Left lobe of liver (tissue), 2 donors: ENCODE measurements at regions not wholly inside any gene's neighbourhood (a gene's known extent, or its start where the extent isn't known, plus 50 kb on each side); places are given as distances from the start of the nearest gene placed in this dataset.
"Not testable (repeated sequence)": the region's sequence is repeated elsewhere in the genome, so short reads cannot be mapped to it uniquely, and the experiment has no call there.

Experiments used
- ATAC-seq: fragments of 200-7000 bp; cut with Tn5 transposase; one replicate; pipeline ENCODE4 v1.9.1; 2020; ENCODE audit warnings: mild to moderate bottlenecking, moderate library complexity
- DNase-seq: peaks from one replicate; pipeline ENCODE4 v3.0.0-alpha.2; 2020; ENCODE audit warnings: low spot score
- donor health status: DM: no; HTN: no; CAD: no; lungs with moderate emphysema.
- donor health status: DM: no; HTN: yes; CAD: no.

DNA sequence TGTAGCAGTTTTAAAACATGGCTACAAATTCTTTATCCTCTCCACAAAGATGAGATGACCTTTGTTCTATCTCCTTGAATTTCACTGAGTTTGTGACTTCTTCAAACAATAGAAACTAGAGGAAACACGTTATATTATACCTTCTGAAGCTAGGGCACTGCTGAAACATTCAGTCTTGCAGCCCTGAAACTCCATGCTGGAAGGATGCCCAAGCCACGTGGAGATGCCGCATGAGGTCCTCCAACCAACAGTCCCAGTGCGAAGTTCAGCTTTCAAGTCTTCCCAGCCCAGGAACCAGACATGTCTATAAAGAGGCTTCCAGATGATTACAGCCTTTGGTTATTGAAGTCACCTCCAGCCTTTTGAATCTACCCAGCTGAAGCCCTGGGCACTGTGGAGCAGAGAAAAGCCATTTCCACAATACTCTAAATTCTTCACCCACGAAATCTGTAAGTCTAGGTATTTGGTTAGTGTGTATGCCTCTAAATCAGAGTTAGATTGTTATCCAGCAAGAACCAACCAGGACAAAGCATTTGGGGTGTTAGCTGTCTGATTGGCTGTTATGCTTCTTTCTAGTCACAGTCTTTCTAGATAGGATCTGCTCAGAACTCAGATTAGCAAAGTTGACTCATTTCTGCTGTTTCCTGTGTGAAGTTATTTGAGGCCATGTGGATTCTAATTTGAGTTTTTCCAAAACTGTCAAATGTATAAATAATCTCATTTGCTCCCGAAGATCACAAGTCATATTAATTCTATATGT is 186.5 kb upstream of the TMEM72 start:
- ATAC-seq: no peak
- DNase-seq: no peak

- no peak for ATAC-seq
- DNase-seq: no peak
Observed at GRCh38 chr10:44725404-44725803, 185.7 kb upstream of the TMEM72 start.

- ATAC-seq (no peak), DNase-seq (no peak)
Observed at GRCh38 chr10:44731283-44731682, 179.9 kb upstream of the TMEM72 start.

GRCh38 chr10:44733501-44734488 is 177.3 kb upstream of the TMEM72 start:
- ATAC-seq (no peak), DNase-seq (no peak)

DNA sequence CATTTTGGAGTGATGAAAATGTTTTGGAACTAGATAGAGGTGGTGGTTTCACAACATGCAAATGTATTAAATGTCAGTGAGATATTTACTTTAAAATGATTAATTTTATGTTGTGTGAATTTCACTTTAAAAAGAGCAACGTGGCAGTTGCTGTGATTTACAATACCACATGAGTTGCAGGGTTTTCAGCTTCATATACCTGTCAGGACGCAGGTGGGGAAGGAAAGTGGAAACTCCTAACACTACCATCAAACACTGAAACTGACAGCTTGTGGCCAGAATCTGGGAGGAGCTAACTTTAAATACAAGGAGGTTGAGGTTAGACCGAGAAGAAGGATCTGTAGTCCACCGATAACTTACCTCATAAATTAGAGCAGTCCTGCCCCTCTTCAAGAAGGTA is 168.9 kb upstream of the TMEM72 start:
- DNase-seq (no peak), ATAC-seq (no peak)

- ATAC-seq (no peak), DNase-seq (no peak)
Observed at GRCh38 chr10:44743535-44743934, 167.6 kb upstream of the TMEM72 start.

- ATAC-seq: no peak
Observed at GRCh38 chr10:44745920-44746319, 165.2 kb upstream of the TMEM72 start.

GRCh38 chr10:44747593-44748172 is 163.5 kb upstream of the TMEM72 start:
- no peak for DNase-seq
- ATAC-seq: no peak

More at GRCh38 chr10:44745920-44746319, 165.2 kb upstream of the TMEM72 start:
- DNase-seq: no peak

DNA sequence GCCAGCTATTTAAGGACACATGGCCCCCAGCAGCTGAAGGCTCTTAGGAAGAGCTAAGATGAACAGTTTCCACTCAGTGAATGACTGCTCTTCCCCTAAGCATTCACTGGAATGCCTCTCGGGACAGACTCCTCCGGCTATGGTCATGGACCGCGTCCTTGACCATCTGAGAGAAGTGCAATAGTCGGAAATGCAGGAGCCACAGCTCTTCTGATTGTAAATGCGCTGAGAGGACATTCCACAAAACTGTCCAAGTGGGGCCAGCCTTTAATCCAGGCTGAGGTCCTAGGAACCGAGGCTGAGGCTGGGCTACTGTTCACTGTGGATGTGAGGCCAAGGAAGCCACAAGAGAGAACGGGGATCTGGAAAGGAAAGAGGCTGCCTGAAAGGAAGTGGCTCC is 162.0 kb upstream of the TMEM72 start:
- ATAC-seq (no peak), DNase-seq (no peak)

- DNase-seq (no peak), ATAC-seq (no peak)
Observed at GRCh38 chr10:44752451-44753441, 158.4 kb upstream of the TMEM72 start.

DNA sequence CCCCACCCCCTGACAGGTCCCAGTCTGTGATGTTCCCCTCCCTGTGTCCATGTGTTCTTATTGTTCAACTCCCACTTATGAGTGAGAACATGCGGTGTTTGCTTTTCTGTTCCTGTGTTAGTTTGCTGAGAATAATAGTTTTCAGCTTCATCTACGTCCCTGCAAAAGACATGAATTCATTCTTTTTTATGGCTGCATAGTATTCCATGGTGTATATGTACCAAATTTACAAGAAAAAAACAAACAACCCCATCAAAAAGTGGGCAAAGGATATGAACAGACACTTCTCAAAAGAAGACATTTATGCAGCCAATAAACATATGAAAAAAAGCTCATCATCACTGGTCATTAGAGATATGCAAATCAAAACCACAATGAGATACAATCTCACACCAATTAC is 156.8 kb upstream of the TMEM72 start:
- ATAC-seq, DNase-seq: not testable (repeated sequence)

DNA sequence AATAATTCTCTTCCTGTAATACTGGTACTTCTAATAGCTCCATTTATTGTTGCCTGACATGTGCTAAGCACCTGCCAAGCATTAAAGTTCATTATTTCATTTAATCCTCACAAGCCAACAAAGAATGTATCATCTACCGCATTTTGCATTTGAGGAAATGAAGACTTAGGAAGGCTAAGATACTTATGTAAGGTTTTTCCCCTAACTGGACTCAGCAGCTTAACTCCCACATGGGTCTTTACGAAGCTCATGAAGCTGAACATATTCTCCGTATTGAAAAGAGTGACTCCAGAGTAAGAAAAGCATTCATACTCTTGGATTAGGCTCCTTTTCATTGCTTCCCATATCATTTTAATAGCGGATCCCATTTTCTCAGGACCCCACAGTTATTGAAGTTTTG is 155.7 kb upstream of the TMEM72 start:
- ATAC-seq: no peak
- DNase-seq: no peak

DNA sequence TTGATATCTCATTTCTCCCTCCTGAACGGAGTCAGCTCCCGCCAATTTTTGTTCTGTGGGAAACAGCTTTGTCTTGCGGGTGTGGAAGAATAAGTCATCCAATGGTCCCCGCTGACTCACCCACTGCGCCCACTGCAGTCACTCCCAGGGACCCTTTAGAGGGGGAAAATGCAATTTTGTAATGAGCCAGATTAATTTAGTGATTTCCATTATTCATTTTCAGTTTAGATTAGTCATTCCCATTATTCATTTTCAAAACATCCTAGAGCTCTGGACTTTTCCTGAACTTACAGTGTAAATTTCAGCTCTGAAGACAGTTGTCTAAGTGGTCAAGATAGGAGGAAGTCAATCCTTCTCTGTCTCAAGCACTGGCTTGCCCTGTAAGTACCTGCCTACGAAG is 154.9 kb upstream of the TMEM72 start:
- ATAC-seq: no peak
- DNase-seq: no peak

GRCh38 chr10:44757551-44758205 is 153.5 kb upstream of the TMEM72 start:
- ATAC-seq (no peak), DNase-seq (no peak)

- no peak for ATAC-seq
Observed at GRCh38 chr10:44759122-44759521, 152.0 kb upstream of the TMEM72 start.

GRCh38 chr10:44760513-44760912 is 150.6 kb upstream of the TMEM72 start:
- no peak for DNase-seq
- no peak for ATAC-seq

More at GRCh38 chr10:44759122-44759521, 152.0 kb upstream of the TMEM72 start:
- DNase-seq: no peak

DNA sequence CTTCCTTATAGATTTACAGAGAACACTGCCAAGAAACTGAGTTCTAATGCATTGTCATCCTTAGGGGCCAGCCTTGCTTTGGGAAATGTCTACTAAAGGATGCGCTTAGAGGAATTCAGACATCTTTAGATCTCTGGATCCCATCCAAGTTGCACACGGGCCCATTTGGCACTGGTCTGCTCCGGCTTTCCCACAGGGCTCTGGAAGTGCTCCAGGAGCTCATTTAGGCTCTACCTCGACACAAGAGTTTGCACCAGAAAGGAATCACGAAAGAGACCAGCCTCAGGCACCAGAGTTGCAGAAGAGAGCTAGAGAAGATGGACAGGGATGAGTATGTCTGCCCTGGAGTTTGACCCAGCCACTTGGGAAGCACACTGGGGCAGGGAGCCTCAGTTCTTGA is 150.1 kb upstream of the TMEM72 start:
- DNase-seq (no peak), ATAC-seq (no peak)

DNA sequence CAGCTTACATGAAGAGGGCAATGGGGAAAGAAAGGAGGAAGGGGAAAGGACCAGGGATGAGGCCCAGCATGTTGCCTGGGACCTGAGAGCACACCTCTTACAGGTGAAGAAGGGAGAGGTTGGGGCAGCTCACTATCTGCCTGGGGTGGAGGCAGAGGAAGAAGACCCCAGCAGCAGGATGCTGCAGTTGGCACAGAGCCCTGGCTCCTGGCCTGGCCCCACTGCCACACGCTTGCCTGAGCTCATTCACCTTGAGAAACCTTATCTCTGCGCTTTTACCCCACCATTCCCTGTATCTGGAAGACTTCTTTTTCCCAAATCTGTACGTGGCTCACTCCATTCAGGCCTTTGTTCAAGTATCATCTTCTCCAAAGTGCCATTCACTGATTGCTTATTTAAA is 147.8 kb upstream of the TMEM72 start:
- ATAC-seq (no peak), DNase-seq (no peak)

- DNase-seq (no peak), ATAC-seq (no peak)
Observed at GRCh38 chr10:44765299-44765698, 145.8 kb upstream of the TMEM72 start.

DNA sequence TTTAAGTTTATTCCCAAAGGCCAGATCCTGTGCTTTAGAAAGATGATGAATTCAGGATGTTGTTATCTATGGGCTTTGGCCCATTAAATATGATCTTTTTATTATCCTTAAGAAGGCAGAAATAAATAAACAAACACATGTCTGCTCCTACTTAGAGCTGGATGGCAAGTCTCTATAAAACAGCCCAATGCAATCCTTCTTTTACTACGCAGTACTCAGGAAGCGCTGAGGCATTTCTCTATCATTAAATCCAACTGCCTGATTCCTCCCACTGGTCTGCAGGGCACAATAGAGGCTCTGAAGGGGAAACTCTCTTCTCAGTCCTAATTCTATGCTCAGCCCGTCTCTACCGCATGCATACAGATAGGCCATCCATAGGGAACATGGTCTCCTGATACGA is 144.5 kb upstream of the TMEM72 start:
- DNase-seq (no peak), ATAC-seq (no peak)
